ENCODE measurements at regions not wholly inside any gene's neighbourhood (a gene's known extent, or its start where the extent isn't known, plus 50 kb on each side); places are given as distances from the start of the nearest gene placed in this dataset.

DNA sequence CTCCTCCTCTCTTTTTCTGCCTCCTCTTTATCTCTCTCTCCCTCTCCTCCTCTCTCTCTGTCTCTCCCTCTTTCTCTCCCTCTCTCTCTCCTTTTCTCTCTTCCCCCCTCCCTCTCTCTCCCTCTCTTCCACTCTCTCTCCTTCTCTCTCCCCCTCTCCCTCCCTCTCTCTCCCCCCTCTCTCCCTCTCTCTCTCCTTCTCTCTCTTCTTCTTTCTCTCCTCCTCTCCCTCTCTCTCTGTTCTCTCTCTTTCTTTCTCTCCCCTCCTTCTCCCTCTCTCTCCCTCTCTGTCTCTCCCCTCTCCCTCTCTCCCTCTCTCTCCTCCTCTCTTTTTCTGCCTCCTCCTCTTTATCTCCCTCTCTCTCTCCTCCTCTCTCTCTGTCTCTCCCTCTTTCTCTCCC is 197.4 kb downstream of the UQCRFS1 start:
- Histone ChIP-seq H3K4me1 (ENCODE audit: control insufficient read depth, insufficient read depth, low read length) (no peaks in the 10 kb centered on the region), H3K36me3 (ENCODE audit: control insufficient read depth in 2 of 2, insufficient read depth in 1 of 2, low read length in 2 of 2) (no peaks in the 10 kb centered on the region; a peak in 1 of 3 replicates), H3K4me3 (ENCODE audit: low read depth, low read length) (no peak overlapping the region), H3K9me3 (ENCODE audit: control insufficient read depth, insufficient read depth, low read depth, low read length) (no peaks in the 10 kb centered on the region), H3K27ac (ENCODE audit: extremely low read depth, low read depth, low read length) (no peak overlapping the region)
- CTCF ChIA-PET: no interaction called here
- POLR2A ChIA-PET: no interaction called here
- peak; percentile 59 for TF ChIP-seq ZNF791 (tag by site-specific recombination; IDR thresholded peaks at IDR 0.05)
- TF ChIP-seq PRDM1 (tag by site-specific recombination; IDR thresholded peaks at IDR 0.05): peak; percentile 96
- 0 out of 2 replicates have a peak, but pooled peaks have one; percentile 14 for TF ChIP-seq ZFP3 (tag by site-specific recombination; IDR thresholded peaks at IDR 0.05; ENCODE audit: low read depth)
- 0 out of 2 replicates have a peak, but pooled peaks have one; percentile 11 for TF ChIP-seq ZNF140 (tag by site-specific recombination; IDR thresholded peaks at IDR 0.05)
- no peak for TF ChIP-seq ZBTB8A (tag by site-specific recombination; IDR thresholded peaks at IDR 0.05)
- peak; percentile 88 for TF ChIP-seq ZNF514 (tag by site-specific recombination; IDR thresholded peaks at IDR 0.05)
- TF ChIP-seq ZNF561 (tag by site-specific recombination; IDR thresholded peaks at IDR 0.05; ENCODE audit: borderline replicate concordance): no peak
- TF ChIP-seq ZNF600 (tag by site-specific recombination; IDR thresholded peaks at IDR 0.05): no peak
- TF ChIP-seq ZNF214 (tag by site-specific recombination; IDR thresholded peaks at IDR 0.05; ENCODE audit: borderline replicate concordance): no peak
- TF ChIP-seq ZNF548 (tag by site-specific recombination; IDR thresholded peaks at IDR 0.05): peak; percentile 61; the same call in 1 of the 2 replicates
- TF ChIP-seq, protein P1, sequence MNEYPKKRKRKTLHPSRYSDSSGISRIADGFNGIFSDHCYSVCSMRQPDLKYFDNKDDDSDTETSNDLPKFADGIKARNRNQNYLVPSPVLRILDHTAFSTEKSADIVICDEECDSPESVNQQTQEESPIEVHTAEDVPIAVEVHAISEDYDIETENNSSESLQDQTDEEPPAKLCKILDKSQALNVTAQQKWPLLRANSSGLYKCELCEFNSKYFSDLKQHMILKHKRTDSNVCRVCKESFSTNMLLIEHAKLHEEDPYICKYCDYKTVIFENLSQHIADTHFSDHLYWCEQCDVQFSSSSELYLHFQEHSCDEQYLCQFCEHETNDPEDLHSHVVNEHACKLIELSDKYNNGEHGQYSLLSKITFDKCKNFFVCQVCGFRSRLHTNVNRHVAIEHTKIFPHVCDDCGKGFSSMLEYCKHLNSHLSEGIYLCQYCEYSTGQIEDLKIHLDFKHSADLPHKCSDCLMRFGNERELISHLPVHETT (tag by site-specific recombination; IDR thresholded peaks at IDR 0.05): no peak
- TF ChIP-seq YY2 (tag by site-specific recombination; IDR thresholded peaks at IDR 0.05): peak; percentile 16; the same call in 1 of the 2 replicates
- no peak for TF ChIP-seq ZNF112 (tag by site-specific recombination; IDR thresholded peaks at IDR 0.05)
- TF ChIP-seq ZNF138 (tag by site-specific recombination; IDR thresholded peaks at IDR 0.05; ENCODE audit: borderline replicate concordance): no peak
- TF ChIP-seq, protein P2, sequence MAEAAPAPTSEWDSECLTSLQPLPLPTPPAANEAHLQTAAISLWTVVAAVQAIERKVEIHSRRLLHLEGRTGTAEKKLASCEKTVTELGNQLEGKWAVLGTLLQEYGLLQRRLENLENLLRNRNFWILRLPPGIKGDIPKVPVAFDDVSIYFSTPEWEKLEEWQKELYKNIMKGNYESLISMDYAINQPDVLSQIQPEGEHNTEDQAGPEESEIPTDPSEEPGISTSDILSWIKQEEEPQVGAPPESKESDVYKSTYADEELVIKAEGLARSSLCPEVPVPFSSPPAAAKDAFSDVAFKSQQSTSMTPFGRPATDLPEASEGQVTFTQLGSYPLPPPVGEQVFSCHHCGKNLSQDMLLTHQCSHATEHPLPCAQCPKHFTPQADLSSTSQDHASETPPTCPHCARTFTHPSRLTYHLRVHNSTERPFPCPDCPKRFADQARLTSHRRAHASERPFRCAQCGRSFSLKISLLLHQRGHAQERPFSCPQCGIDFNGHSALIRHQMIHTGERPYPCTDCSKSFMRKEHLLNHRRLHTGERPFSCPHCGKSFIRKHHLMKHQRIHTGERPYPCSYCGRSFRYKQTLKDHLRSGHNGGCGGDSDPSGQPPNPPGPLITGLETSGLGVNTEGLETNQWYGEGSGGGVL (tag by site-specific recombination; IDR thresholded peaks at IDR 0.05): peak; percentile 66; the same call in 1 of the 2 replicates
- TF ChIP-seq ZBTB7A (tag by site-specific recombination; IDR thresholded peaks at IDR 0.05; ENCODE audit: low read depth): no peak
- TF ChIP-seq, protein P3, sequence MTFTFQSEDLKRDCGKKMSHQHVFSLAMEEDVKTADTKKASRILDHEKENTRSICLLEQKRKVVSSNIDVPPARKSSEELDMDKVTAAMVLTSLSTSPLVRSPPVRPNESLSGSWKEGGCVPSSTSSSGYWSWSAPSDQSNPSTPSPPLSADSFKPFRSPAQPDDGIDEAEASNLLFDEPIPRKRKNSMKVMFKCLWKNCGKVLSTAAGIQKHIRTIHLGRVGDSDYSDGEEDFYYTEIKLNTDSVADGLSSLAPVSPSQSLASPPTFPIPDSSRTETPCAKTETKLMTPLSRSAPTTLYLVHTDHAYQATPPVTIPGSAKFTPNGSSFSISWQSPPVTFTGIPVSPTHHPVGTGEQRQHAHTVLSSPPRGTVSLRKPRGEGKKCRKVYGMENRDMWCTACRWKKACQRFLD (tag by site-specific recombination; IDR thresholded peaks at IDR 0.05): peak; percentile 65; the same call in 1 of the 2 replicates
- TF ChIP-seq ZFP41 (tag by site-specific recombination; IDR thresholded peaks at IDR 0.05; ENCODE audit: borderline replicate concordance): no peak
- TF ChIP-seq ZNF175 (tag by site-specific recombination; IDR thresholded peaks at IDR 0.05): peak; percentile 78; the same call in 1 of the 2 replicates
- TF ChIP-seq GLI2 (tag by site-specific recombination; IDR thresholded peaks at IDR 0.05; ENCODE audit: borderline replicate concordance, low read depth): no peak
- TF ChIP-seq MYNN (tag by site-specific recombination; IDR thresholded peaks at IDR 0.05; ENCODE audit: borderline replicate concordance): no peak
- no peak for TF ChIP-seq ZNF248 (tag by site-specific recombination; IDR thresholded peaks at IDR 0.05)
- peak; percentile 97 for TF ChIP-seq ZNF202 (tag by site-specific recombination; IDR thresholded peaks at IDR 0.05; ENCODE audit: borderline replicate concordance)
- no peak for TF ChIP-seq HOXC10 (CRISPR knock-in tag; IDR thresholded peaks at IDR 0.05)
- TF ChIP-seq, protein P4, sequence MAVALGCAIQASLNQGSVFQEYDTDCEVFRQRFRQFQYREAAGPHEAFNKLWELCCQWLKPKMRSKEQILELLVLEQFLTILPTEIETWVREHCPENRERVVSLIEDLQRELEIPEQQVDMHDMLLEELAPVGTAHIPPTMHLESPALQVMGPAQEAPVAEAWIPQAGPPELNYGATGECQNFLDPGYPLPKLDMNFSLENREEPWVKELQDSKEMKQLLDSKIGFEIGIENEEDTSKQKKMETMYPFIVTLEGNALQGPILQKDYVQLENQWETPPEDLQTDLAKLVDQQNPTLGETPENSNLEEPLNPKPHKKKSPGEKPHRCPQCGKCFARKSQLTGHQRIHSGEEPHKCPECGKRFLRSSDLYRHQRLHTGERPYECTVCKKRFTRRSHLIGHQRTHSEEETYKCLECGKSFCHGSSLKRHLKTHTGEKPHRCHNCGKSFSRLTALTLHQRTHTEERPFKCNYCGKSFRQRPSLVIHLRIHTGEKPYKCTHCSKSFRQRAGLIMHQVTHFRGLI (tag by site-specific recombination; IDR thresholded peaks at IDR 0.05): no peak
- TF ChIP-seq, protein P5, sequence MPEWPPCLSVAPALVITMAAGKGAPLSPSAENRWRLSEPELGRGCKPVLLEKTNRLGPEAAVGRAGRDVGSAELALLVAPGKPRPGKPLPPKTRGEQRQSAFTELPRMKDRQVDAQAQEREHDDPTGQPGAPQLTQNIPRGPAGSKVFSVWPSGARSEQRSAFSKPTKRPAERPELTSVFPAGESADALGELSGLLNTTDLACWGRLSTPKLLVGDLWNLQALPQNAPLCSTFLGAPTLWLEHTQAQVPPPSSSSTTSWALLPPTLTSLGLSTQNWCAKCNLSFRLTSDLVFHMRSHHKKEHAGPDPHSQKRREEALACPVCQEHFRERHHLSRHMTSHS (tag by site-specific recombination; IDR thresholded peaks at IDR 0.05): peak; percentile 71; the same call in 1 of the 2 replicates
- TF ChIP-seq ZNF266 (tag by site-specific recombination; IDR thresholded peaks at IDR 0.05; ENCODE audit: low read depth): peak; percentile 47
- TF ChIP-seq ZNF157 (tag by site-specific recombination; IDR thresholded peaks at IDR 0.05): 0 out of 2 replicates have a peak, but pooled peaks have one; percentile 43
- peak; percentile 40; the same call in 1 of the 2 replicates for TF ChIP-seq ZNF223 (tag by site-specific recombination; IDR thresholded peaks at IDR 0.05)
- peak; percentile 98 for TF ChIP-seq ZNF169 (tag by site-specific recombination; IDR thresholded peaks at IDR 0.05)
- TF ChIP-seq ZNF19 (tag by site-specific recombination; IDR thresholded peaks at IDR 0.05; ENCODE audit: low read depth): peak; percentile 12; the same call in 1 of the 2 replicates
- TF ChIP-seq ZNF629 (tag by site-specific recombination; IDR thresholded peaks at IDR 0.05): no peak
- no peak for TF ChIP-seq ZNF133 (tag by site-specific recombination; IDR thresholded peaks at IDR 0.05)
- TF ChIP-seq ZNF596 (tag by site-specific recombination; IDR thresholded peaks at IDR 0.05): peak; percentile 99
